Smooth muscle cell (in vitro differentiated cells): ENCODE measurements at regions not wholly inside any gene's neighbourhood (a gene's known extent, or its start where the extent isn't known, plus 50 kb on each side); places are given as distances from the start of the nearest gene placed in this dataset.

Experiments
- DNase-seq: peaks from one replicate; lab custom pipeline; 2025; ENCODE audit not compliant: unreplicated experiment; lab: John Stamatoyannopoulos, UW
- H2AFZ ChIP-seq: fragments of 200-600 bp; sonication (generic); 2 replicates; pipeline ENCODE4 v1.6.0; 2016; ENCODE audit warnings: antibody characterized with exemption, low read depth, mild to moderate bottlenecking
- H3F3A ChIP-seq: fragments of 200-600 bp; sonication (generic); 2 replicates; pipeline ENCODE4 v1.6.0; 2017; ENCODE audit warnings: antibody characterized with exemption, low read depth
- H3K27ac ChIP-seq: fragments of 200-600 bp; sonication (generic); 2 replicates; pipeline ENCODE4 v1.5.1; 2016; ENCODE audit warnings: low read depth, mild to moderate bottlenecking
- H3K27me3 ChIP-seq: fragments of 200-600 bp; sonication (generic); 2 replicates; pipeline ENCODE4 v1.6.1; 2016; ENCODE audit warnings: low read depth, mild to moderate bottlenecking
- H3K36me3 ChIP-seq: fragments of 200-600 bp; sonication (generic); 2 replicates; pipeline ENCODE4 v1.5.1; 2016; ENCODE audit warnings: low read depth
- H3K4me1 ChIP-seq: fragments of 200-600 bp; sonication (generic); 2 replicates; pipeline ENCODE4 v1.5.1; 2016; ENCODE audit warnings: low read depth
- H3K4me2 ChIP-seq: fragments of 200-600 bp; sonication (generic); 2 replicates; pipeline ENCODE4 v1.6.0; 2016; ENCODE audit warnings: mild to moderate bottlenecking
- H3K4me3 ChIP-seq: fragments of 200-600 bp; sonication (generic); 2 replicates; pipeline ENCODE4 v1.5.1; 2016; ENCODE audit warnings: mild to moderate bottlenecking
- H3K79me2 ChIP-seq: fragments of 200-600 bp; sonication (generic); 2 replicates; pipeline ENCODE4 v1.6.0; 2016; ENCODE audit warnings: low read depth, mild to moderate bottlenecking
- H3K9ac ChIP-seq: fragments of 200-600 bp; sonication (generic); 2 replicates; pipeline ENCODE4 v1.6.0; 2016; ENCODE audit warnings: low read depth
- H3K9me3 ChIP-seq: fragments of 200-600 bp; sonication (generic); replicated peaks from 2 replicates; pipeline ENCODE4 v1.5.1; 2016; ENCODE audit warnings: low read depth
- H4K20me1 ChIP-seq: fragments of 200-600 bp; sonication (generic); 2 replicates; pipeline ENCODE4 v1.6.0; 2016; ENCODE audit warnings: low read depth
- CTCF ChIP-seq: fragments of 200-600 bp; sonication (generic); IDR thresholded peaks from 2 replicates; pipeline ENCODE4 v1.5.1; 2017; ENCODE audit warnings: borderline replicate concordance, mild to moderate bottlenecking, antibody characterized with exemption; ENCODE audit not compliant: insufficient read depth, poor library complexity, severe bottlenecking
- WGBS: methylation state at CpG from one replicate; pipeline ENCODE4 v1.1.7; 2016; ENCODE audit warnings: low lambda C conversion rate; 5-methylcytosine and 5-hydroxymethylcytosine counted together

DNA sequence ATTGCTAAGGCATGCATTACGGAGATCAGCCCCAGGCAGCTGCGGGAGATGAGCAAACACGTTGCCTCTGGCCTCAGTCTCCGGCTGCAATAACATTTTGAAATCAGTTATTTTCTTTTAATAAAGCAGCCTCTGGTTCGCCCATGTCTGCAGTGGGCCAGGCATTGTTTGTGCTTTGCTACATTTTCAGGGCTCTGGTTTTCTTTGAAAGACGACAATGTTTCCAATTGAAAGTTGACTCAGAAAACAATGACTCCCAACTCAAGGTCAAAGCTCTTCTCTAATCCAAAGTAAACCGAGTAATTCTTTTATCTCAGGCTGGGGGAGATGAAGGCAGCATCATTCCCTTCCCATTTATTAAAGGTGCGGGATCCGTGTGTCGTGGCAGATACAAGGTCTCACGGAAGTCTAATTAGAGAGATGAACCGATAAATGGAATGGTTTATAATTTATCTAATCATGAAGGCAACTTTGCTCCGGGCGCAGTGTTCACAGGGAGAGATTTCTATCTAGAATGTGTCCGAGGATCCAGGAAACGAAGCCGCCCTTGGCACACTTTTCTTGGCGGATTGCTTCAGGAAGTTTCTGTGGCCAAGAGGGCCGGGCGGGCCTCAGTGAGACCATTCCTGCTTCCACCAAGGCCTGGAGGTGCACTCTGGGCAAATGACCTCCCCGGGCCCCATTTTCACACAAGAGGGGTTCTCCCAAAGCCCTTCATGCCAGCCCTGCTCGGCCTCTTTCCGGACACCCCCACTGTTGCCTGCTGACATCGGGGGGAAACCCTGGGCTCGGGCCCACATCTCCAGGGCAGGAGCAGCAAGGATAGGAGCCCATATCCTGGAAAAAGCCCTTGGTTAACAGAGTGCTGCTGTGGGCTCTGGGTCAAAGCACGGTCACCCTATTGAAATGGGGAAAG lies 811.4 kb downstream of the BRD1 start:
- Histone ChIP-seq H4K20me1 (no peaks in the 10 kb centered on the region), H3K4me1 (no peaks in the 10 kb centered on the region), H3K36me3 (no peaks in the 10 kb centered on the region), H3K4me2 (no peak overlapping the region), H3K4me3 (no peak overlapping the region), H3K9ac (no peak overlapping the region), H3F3A (no peaks in the 10 kb centered on the region), H3K27me3 (no peaks in the 10 kb centered on the region), H3K79me2 (no peaks in the 10 kb centered on the region), H3K9me3 (no peaks in the 10 kb centered on the region), H2AFZ (no peak overlapping the region), H3K27ac (no peak overlapping the region)
- no peak for TF ChIP-seq CTCF
- DNase-seq = no peak
- 94% methylated on average over 26 of the region's 26 CpGs for WGBS

DNA sequence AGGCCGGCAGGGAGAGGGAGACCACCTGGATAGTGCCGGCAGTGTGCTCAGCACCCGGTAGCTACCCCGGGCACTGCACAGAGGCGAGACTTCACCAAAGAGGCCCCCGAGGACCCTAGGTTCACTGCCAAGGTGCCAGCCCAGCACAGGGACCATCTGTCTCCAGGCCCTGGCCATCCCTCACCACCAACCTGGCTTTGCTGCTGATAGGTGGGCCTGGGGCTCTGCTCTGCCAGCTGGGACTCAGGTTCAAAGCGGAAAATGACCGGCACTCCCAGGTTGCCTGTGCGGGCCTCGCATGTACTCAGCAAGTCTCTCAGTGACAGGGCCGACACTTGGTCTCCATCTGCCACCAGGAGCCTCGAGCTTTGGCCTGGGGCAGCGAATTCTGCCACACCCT lies 812.2 kb downstream of the BRD1 start:
- H3K36me3 ChIP-seq = no peaks in the 10 kb centered on the region
- H4K20me1 ChIP-seq = no peaks in the 10 kb centered on the region
- H2AFZ ChIP-seq = no peak overlapping the region
- H3K4me1 ChIP-seq = no peaks in the 10 kb centered on the region
- no peak overlapping the region for H3K4me3 ChIP-seq
- H3K9me3 ChIP-seq = no peaks in the 10 kb centered on the region
- no peak overlapping the region for H3K27ac ChIP-seq
- no peaks in the 10 kb centered on the region for H3K79me2 ChIP-seq
- 94% methylated on average over 13 of the region's 13 CpGs for WGBS
- no peak overlapping the region for H3K9ac ChIP-seq
- H3K27me3 ChIP-seq = no peaks in the 10 kb centered on the region
- TF ChIP-seq CTCF = no peak
- no peak overlapping the region for H3K4me2 ChIP-seq
- DNase-seq = no peak
- no peaks in the 10 kb centered on the region for H3F3A ChIP-seq

DNA sequence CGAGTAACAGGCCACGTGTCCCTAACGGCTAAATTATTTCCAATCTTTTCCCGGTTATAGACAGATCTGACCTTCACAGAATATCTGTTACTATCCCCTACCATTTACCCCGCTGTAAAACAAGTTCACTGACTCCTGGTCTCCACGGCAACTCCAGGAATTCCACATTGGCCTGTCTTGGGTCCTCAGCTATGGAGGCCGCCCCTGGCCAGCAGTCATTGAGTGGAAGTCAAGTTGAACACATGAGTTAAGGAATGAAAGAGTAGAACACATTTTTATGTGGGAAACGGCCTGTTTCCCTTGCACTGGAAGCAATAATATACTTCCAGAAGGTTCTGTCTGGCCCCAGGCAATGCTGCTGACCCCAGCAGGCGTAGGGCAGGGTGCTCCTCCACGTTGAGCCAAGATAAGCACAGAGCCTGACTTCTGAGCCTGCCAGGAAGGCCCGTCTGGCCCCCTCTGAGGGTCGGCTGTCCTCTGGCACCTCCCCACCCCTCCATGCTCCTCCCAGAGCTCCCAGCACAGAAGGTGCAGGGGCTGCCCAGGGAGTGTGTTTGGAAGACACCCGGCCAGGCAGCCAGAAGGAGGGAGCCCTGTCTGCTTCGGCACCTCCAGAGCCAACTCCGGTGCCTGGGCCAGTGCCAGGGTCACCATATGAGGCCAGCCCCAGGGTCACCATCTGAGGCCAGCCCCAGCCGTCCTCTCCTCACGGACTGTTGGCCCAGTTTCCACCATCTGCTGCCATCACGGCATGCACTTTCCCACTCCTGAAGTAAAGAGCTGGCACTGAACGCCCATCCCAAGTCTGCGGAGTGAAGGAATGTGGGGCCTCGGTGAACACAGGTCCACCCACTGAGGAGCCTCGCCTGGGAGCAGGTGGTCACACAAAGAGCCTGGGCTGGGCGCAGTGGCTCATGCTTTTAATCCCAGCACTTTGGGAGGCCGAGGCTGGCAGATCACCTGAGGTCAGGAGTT lies 813.2 kb downstream of the BRD1 start:
- Histone ChIP-seq H3K4me3 (no peak overlapping the region), H3K4me2 (no peak overlapping the region), H3K27ac (no peak overlapping the region), H3K9ac (no peak overlapping the region), H3K9me3 (no peaks in the 10 kb centered on the region), H3K79me2 (no peaks in the 10 kb centered on the region), H3K27me3 (no peaks in the 10 kb centered on the region), H3F3A (no peaks in the 10 kb centered on the region), H3K36me3 (no peaks in the 10 kb centered on the region), H3K4me1 (no peaks in the 10 kb centered on the region), H4K20me1 (no peaks in the 10 kb centered on the region), H2AFZ (no peak overlapping the region)
- 89% methylated on average over 24 of the region's 24 CpGs for WGBS
- TF ChIP-seq CTCF = no peak
- no peak for DNase-seq
